Epithelial cell of prostate (primary cell): ENCODE measurements at regions not wholly inside any gene's neighbourhood (a gene's known extent, or its start where the extent isn't known, plus 50 kb on each side); places are given as distances from the start of the nearest gene placed in this dataset.
"Not testable (repeated sequence)": the region's sequence is repeated elsewhere in the genome, so short reads cannot be mapped to it uniquely, and the experiment has no call there.

ENCODE experiments used
- DNase-seq: peaks from one replicate; pipeline ENCODE4 v3.0.0-alpha.2; 2011; ENCODE audit warnings: low read depth, low spot score
- H3K27ac ChIP-seq: fragments of 450-650 bp; 2 replicates; pipeline ENCODE4 v1.5.1; 2017; ENCODE audit warnings: mild to moderate bottlenecking

DNA sequence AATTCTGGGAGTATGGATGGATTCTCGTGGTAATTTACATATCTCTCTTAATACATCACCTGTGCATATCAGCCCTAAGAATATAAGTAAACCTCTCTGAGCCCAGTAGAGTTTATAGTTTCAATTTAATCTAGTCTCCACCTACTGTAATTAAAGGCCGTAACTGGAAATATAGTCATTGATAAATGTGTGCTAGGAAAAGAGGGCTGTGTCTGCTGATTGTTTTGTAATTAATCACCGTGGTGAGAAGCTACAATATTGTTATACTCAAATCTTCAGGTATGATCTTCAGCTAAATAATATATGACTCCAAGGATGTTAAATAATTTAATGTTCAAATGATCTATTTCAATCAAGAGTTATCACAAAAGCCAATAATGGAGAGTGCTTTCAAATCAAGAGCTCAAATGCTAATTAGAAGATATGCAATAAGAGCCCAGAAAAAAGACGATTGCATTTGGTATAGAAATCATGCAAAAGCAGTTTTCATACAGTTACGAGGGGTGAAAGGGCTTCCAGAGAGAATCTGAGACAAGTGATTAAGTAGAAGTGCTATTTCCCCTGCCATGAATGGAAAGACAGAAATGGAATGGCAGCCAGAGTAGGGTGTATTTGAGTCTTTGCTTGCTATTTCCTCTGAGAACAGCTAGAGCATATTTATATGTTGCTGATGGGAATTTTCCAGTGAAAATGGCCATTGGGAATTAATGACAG lies 1134.3 kb downstream of the NCAM2 start:
- H3K27ac ChIP-seq = no peak overlapping the region
- DNase-seq = no peak

GRCh38 chr21:22136740-22137139 lies 1138.5 kb downstream of the NCAM2 start:
- no peak overlapping the region for H3K27ac ChIP-seq
- no peak for DNase-seq

DNA sequence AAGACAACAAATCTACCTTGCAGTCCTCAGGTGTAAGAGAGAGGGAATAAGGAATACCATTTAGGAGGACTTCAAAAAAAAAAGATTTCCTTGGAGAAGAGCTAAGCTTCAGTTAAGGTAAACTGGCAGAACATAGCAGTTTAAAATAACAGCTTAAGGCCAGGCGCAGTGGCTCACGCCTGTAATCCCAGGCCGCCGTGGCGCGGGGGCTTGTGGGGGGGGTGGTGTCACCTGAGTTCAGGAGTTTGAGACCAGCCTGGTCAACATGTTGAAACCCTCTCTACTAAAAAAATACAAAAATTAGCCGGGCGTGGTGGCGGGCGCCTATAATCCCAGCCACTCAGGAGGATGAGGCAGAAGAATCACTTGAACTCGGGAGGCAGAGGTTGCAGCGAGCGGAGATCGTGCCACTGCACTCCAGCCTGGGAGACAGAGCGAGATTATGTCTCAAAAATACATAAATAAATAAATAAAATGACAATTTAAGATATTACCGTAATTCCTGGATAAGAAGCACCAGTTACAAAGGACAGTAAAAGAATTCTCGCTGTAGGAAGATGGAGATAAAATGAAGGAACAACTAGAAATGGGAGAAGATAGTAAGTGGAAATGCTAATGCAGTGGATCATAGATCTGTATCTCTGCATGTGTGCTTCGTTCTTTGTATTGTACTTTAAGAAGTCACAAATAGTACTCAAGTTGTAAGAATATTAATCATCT lies 1140.2 kb downstream of the NCAM2 start:
- no peak for DNase-seq

DNA sequence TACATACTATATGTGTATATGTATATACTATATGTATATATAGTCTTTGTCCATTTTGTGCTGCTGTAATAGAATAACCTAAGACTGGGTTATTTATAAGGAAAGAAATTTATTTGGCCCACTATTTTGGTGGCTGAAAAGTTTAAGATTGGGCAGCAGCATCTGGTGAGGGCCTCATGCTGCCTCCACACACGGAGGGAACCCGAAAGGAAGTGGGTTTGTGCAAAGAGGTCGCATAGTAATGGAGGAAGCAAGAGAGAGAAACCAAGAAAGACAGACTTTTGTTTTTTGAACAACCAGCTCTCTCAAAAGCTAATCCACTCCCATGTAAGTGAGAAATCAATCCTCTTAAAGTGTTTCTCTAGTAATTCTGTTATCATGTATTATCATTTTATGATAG lies 1147.3 kb downstream of the NCAM2 start:
- DNase-seq = no peak
- no peak overlapping the region for H3K27ac ChIP-seq

More for the DNA sequence above, 1140.2 kb downstream of the NCAM2 start:
- no peak overlapping the region for H3K27ac ChIP-seq

DNA sequence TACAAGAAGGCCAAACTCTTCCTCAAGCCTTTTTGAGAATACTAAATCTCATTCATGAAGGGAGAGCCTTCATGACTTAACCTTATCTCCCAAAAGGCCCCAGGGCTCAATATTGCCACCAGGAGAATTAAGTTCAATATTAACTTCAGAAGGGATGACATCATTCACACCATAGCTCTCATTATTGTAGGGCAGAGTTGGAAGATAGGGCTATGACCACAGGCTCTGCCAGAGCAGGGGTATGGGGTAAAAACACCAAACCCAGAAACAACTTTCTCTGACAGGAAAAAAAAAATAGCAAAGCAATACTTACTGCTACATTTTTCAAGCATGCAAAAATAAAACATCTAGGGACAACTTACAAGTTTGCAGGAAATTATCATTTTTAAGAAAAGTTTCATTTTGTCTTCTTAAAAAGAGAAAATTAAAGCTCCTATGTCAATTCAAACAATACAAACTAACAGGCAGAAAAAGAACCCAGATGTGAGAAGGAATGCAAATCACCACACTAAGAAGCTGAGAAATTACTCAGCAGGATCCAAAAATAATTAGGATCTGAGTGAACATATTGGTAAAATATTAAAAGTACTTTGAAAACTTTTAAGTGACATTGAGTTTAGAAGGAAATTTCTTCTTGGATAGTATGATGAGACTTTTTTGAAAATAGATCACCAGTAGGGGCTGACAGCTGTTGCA lies 1156.5 kb downstream of the NCAM2 start:
- DNase-seq = no peak
- H3K27ac ChIP-seq = no peak overlapping the region

DNA sequence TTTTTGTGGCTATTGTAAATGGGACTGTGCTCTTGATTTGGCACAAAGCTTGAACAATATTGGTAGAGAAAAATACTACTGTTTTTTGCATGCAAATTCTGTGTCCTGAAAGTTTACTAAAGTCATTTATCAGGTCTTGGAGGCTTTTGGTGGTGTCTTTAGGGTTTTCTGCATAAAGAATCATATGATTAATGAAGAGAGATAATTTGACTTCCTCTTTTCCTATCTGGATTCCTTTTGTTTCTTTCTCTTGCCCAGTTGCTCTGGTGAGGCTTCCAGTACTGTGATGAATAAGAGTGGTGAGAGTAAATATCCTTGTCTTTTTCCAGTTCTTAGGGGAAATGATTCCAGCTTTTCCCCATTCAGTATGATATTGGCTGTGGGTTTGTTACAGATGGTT lies 1166.7 kb downstream of the NCAM2 start:
- H3K27ac ChIP-seq = no peak overlapping the region
- DNase-seq = no peak

DNA sequence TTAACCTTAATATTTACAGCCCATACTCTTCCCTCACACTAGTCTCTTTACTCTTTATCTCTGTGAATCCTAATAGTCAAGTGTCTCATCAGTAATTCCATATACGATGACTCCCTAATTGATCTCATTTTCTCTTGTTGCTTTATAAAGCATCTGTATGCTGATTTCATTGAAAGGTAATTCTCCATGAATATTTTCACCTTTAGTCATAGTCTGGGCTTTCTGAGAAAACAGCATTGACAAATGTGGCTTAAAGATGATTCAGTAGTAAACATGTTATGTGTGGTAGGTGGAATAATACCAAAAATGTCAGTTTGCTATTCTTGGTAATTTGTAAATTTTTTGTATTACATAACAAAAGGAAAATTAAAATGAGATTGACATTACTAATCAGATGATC lies 1176.5 kb downstream of the NCAM2 start:
- no peak for DNase-seq
- no peak overlapping the region for H3K27ac ChIP-seq

- H3K27ac ChIP-seq = no peak overlapping the region
- no peak for DNase-seq
Measured at GRCh38 chr21:22189278-22189677, 1191.1 kb downstream of the NCAM2 start.

DNA sequence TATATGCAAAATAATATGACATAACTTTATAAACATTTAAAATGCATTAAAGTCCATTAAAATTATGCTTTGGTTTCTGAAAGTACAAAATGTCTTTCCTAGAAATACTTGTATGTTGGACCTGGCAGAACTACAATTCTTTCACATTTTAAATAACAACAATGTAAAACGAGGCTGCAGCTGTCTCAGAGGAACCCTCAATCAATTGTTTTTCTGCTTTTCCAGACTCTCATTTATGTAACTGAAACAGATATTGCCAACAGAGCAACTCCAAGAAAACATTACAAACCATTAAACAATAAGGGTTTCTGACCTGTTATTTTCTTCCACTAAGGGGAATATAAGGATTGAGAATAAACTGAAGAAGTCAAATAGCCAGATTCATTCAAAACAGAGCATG lies 1193.4 kb downstream of the NCAM2 start:
- no peak overlapping the region for H3K27ac ChIP-seq

GRCh38 chr21:22192766-22193165 lies 1194.6 kb downstream of the NCAM2 start:
- no peak for DNase-seq
- H3K27ac ChIP-seq = no peak overlapping the region

More for the DNA sequence above, 1193.4 kb downstream of the NCAM2 start:
- no peak for DNase-seq

GRCh38 chr21:22194986-22195385 lies 1196.8 kb downstream of the NCAM2 start:
- DNase-seq, H3K27ac ChIP-seq: not testable (repeated sequence)

DNA sequence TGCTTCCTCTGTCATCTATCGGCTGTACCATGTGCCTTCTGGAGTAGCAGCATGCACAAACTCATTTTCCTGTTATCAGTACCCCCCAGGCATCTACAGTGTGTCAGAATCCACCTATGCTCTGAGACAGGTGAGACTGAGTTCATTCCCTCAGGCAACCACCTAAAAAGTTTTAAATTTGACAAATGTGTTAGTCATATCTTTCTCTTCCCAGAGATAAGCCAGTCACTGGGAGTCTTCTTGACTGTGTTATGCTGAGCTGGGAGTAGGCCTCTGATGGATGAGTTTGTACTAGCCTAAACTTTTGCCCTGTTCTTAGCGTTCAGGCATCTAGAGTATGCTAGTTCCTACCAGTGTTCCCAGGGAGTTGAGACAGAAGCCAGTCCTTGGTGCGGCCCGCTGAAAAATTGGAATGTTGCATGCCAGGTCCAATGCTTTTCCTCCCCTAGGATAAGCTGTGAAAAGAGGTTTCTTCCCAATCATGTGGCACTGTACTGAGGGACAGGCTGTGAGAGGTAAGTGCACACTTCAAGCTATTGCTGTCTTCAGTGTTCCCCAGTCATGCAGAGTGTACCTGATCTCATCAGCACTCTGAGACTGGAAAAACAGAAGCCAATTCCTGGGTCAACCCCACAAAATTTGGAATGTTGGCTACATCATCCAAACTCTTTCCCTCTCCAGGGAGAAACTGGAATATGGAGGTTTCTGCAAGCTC lies 1202.3 kb downstream of the NCAM2 start:
- DNase-seq = no peak
- H3K27ac ChIP-seq = no peak overlapping the region

DNA sequence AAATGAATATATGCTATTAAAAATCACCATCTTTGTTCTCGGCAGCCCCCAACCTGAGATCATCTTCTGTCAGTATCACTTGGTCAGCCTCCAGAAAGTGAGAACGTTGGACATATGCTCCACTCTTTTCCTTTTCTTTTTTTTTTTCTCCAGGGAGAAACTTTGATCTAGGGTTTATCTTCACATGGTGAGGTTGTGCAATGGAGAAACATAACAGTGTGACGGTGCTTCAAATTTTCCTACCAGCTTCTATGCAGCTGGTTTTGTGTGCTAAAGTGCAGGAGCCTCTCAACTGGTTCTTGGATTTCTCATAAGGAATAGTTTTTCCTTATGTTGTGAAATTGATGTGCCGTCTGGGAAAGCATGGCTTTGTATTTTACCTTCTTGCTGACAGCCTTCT lies 1202.9 kb downstream of the NCAM2 start:
- DNase-seq = no peak
- no peak overlapping the region for H3K27ac ChIP-seq

DNA sequence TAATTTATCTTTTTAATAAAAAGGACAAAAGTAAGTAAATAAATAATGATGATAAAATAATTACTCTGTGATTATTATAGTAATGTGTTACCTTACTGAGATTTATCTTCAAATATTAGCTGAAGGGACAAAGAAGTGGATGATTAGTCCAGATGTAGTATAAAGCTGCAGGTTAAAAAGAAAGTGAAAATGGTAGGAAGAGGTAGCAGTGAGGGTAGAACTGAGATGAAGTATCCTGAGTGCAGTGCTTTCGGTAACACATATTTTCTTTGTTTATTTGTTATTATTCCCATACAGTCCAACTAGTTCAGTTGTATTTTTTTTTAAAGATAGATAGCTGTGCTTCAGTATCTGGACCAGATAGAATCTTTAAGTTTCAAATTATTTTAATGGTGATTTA lies 1203.5 kb downstream of the NCAM2 start:
- no peak overlapping the region for H3K27ac ChIP-seq

DNA sequence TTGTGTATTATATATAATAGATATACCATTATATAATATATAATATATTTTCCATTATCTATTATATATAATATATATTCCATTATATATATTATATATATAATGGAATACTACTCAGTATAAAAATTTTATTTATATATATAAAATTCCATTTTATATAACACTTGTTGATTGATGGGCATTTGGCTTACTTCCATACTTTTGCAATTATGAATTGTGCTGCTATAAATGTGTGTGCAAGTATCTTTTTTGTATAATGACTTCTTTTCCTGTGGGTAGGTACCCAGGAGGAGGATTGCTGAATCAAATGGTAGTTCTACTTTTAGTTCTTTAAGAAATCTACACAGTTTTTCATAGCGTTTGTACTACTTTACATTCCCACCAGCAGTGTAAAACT lies 1211.1 kb downstream of the NCAM2 start:
- no peak overlapping the region for H3K27ac ChIP-seq
- DNase-seq = no peak

More for the DNA sequence above, 1203.5 kb downstream of the NCAM2 start:
- DNase-seq = no peak

GRCh38 chr21:22211943-22212342 lies 1213.7 kb downstream of the NCAM2 start:
- no peak for DNase-seq
- no peak overlapping the region for H3K27ac ChIP-seq

- no peak for DNase-seq
- H3K27ac ChIP-seq = no peak overlapping the region
Measured at GRCh38 chr21:22223385-22223784, 1225.2 kb downstream of the NCAM2 start.

DNA sequence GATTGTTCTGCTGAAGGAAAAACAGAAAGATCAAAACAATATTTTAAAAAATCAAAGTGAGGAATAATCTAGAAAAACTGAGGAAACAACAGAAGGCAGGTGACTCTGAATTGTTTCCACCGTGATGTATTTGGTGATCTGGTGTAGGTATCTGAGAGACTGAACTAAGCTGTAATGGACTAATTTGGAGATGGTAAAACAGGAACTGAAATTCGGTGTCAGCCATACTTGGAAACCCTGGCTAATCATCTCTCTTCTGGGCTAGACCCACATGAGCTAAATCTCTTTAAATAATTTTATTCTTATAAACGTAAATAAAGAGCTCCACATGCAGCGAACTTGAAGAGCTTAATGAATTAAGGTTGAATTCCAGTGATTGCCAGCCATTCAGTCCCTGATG lies 1226.1 kb downstream of the NCAM2 start:
- DNase-seq = no peak
- H3K27ac ChIP-seq = no peak overlapping the region

- DNase-seq = no peak
- H3K27ac ChIP-seq = no peak overlapping the region
Measured at GRCh38 chr21:22225299-22225698, 1227.1 kb downstream of the NCAM2 start.

- H3K27ac ChIP-seq = no peak overlapping the region
- DNase-seq = no peak
Measured at GRCh38 chr21:22231013-22231412, 1232.8 kb downstream of the NCAM2 start.
